ENCODE measurements at regions not wholly inside any gene's neighbourhood (a gene's known extent, or its start where the extent isn't known, plus 50 kb on each side); places are given as distances from the start of the nearest gene placed in this dataset.
"Not testable (repeated sequence)": the region's sequence is repeated elsewhere in the genome, so short reads cannot be mapped to it uniquely, and the experiment has no call there.

DNA sequence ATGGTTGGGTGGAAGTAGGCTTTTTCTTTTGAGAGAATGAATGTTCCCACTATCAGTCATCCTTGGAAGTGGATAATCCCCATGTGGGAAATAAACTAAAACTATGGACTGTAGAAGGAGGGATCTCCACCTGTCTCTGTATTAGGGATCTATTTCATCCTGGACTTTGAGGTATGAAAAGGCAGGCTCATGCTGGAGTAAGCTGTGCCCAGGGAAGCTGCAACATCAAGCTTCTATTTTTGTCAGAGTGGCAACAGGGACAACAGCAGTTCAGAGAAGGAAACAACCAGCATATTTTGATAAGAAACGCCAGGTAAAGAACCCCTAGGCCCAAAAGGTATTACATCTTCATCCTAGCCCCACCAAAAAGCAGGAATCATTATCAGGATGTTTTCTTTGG is 122.0 kb downstream of the MDH1 start:
- TF ChIP-seq, protein P1, sequence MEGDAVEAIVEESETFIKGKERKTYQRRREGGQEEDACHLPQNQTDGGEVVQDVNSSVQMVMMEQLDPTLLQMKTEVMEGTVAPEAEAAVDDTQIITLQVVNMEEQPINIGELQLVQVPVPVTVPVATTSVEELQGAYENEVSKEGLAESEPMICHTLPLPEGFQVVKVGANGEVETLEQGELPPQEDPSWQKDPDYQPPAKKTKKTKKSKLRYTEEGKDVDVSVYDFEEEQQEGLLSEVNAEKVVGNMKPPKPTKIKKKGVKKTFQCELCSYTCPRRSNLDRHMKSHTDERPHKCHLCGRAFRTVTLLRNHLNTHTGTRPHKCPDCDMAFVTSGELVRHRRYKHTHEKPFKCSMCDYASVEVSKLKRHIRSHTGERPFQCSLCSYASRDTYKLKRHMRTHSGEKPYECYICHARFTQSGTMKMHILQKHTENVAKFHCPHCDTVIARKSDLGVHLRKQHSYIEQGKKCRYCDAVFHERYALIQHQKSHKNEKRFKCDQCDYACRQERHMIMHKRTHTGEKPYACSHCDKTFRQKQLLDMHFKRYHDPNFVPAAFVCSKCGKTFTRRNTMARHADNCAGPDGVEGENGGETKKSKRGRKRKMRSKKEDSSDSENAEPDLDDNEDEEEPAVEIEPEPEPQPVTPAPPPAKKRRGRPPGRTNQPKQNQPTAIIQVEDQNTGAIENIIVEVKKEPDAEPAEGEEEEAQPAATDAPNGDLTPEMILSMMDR (IDR thresholded peaks at IDR 0.05; ENCODE audit: low read depth, low read length) = no peak

DNA sequence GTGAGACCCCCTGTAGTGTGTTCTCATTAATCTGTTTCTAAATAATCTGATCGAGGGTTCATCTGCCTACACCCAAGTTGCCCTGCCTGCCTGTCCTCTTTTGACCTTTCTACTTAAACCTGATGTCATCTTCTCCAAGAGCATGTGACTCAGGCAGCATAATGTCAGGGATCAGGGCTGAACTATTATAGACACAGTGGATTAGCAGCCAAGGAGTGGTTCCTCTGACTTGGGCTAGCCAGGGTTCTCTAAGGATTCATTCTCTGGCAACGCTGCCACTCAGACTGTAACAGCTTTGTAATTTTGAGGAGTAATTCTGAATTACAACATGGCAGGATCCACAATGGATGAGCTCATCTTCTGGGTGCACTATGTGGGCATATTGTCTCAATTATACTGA is 124.0 kb downstream of the MDH1 start:
- TF ChIP-seq, protein P1 (IDR thresholded peaks at IDR 0.05; ENCODE audit: low read depth, low read length) = no peak
- H3K4me3 ChIP-seq (ENCODE audit: low read depth, low read length) = no peak overlapping the region

More for the DNA sequence above, 122.0 kb downstream of the MDH1 start:
- no peak overlapping the region for H3K4me3 ChIP-seq (ENCODE audit: low read depth, low read length)

DNA sequence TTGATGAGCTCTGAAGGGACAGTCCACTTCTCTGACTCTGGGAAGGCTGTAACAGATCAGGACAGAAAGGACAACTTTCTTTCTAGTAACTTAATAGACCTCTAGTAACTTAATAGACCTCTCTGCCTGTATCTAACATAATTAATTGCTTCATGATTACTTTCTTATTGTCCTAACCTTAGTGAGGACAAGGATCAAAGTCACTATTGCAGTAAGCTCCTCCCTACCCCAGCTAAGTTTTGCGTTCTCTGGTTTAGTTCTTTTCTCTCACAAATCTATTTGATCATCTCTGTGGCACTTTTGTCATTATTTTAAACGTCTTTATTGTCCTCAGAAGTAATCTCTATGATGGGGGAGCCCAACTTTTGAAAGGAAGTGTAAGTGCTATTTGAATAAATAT is 125.5 kb upstream of the UGP2 start:
- TF ChIP-seq, protein P1 (IDR thresholded peaks at IDR 0.05; ENCODE audit: low read depth, low read length) = no peak
- H3K4me3 ChIP-seq (ENCODE audit: low read depth, low read length) = no peak overlapping the region

DNA sequence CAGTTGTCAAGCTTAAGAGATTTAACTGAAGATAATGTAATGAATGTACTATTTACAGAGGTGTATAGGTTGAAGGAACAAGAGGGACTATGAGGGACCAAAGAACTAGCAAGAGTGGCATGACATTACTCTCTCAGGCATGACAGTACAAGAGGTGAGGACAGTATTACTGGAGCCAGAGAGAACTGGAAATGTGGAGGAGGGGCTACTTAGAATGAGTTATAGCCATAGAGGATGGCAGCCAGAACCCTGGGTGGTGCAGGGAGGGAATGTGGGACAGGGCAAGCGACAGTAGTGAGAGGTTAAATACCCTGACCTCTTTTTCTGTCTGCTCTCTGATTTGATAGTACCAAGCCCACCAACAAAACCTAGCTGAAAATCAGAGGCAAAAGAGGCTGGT is 122.6 kb upstream of the UGP2 start:
- no peak overlapping the region for H3K4me3 ChIP-seq (ENCODE audit: low read depth, low read length)
- TF ChIP-seq, protein P1 (IDR thresholded peaks at IDR 0.05; ENCODE audit: low read depth, low read length) = no peak

DNA sequence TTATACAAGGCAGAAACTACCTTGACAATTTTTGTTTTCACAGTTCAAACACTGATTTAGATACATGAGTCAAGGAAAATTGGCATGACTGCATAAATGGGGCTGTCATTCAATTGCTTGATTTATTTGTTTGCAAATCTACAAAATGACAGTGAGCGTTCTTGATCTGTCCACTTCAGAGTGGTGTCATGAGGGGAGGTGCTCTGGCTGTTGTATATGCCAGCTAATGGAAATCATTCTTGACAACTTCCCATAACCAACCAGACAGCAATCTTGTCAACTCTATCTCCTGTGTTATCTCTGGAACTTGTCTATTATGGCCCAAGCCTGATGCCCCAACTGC is 120.6 kb upstream of the UGP2 start:
- TF ChIP-seq, protein P1 (IDR thresholded peaks at IDR 0.05; ENCODE audit: low read depth, low read length) = no peak

DNA sequence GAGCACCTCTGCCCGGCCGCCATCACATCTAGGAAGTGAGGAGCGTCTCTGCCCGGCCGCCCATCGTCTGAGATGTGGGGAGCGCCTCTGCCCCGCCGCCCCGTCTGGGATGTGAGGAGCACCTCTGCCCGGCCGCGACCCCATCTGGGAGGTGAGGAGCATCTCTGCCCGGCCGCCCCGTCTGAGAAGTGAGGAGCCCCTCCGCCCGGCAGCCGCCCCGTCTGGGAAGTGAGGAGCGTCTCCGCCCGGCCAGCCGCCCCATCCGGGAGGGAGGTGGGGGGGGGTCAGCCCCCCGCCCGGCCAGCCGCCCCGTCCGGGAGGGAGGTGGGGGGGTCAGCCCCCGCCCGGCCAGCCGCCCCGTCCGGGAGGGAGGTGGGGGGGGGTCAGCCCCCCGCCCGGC is 119.4 kb upstream of the UGP2 start:
- H3K4me3 ChIP-seq (ENCODE audit: low read depth, low read length) = not testable (repeated sequence)

More for the DNA sequence above, 120.6 kb upstream of the UGP2 start:
- no peak overlapping the region for H3K4me3 ChIP-seq (ENCODE audit: low read depth, low read length)

DNA sequence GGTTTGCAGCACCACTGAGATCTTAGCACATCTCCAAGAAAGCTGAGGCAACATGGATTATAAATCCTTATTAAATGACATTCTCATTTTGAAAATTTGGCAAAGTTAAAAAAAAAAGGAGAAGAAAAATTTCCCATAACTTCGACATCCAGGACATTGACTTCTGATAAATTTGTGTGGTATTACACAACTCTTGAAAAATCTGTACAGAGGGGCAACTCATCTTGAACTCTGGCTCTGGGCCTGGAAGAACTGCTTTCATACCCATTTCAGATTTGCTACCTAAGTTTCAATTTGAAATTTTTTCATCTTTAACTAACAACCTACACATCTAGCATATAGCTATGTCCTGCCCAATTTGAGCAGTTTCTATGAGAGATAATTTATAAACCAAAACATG is 118.0 kb upstream of the UGP2 start:
- H3K4me3 ChIP-seq (ENCODE audit: low read depth, low read length) = no peak overlapping the region
- TF ChIP-seq, protein P1 (IDR thresholded peaks at IDR 0.05; ENCODE audit: low read depth, low read length) = no peak

DNA sequence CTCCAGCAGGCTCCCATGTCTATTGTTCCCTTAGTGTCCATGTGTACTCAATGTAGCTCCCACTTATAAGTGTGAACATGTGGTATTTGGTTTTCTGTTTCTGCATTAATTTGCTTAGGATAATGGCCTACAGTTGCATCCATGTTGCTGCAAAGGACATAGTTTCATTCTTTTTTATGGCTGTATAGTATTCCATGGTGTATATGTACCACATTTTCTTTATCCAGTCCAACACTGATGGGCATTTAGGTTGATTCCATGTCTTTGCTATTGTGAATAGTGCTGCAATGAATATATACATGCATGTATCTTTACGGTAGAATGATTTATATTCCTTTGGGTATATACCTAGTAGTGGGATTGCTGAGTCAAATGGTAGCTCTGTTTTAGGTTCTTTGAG is 116.5 kb upstream of the UGP2 start:
- not testable (repeated sequence) for H3K4me3 ChIP-seq (ENCODE audit: low read depth, low read length)

DNA sequence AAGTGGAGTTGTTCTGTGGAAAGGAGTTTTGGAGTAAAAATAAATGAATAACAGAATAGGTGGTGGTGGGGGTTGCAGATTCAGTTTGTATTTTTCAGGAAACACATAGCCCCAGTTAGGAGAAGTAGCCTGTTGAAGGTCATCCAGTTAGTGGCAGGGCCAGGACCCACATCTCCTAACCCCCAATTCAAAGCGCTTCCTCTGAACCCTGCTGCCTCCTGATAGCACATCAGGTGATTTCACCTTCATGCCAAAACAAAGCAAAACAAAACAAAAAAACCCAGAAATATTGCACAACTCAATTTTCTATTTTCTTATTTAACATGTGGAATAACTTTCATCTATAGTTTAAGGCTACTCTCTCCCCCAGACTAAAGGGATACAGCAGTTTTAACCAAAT is 112.3 kb upstream of the UGP2 start:
- H3K4me3 ChIP-seq (ENCODE audit: low read depth, low read length) = no peak overlapping the region
- TF ChIP-seq, protein P1 (IDR thresholded peaks at IDR 0.05; ENCODE audit: low read depth, low read length) = no peak
